GM23338 (cell line): ENCODE measurements at regions not wholly inside any gene's neighbourhood (a gene's known extent, or its start where the extent isn't known, plus 50 kb on each side); places are given as distances from the start of the nearest gene placed in this dataset.

Experiments used
- ATAC-seq: fragments of 200-7000 bp; cut with Tn5 transposase; 3 replicates; pipeline ENCODE4 v1.9.1; 2020
- DNase-seq: peaks from one replicate; pipeline ENCODE4 v3.0.0-alpha.2; 2015; ENCODE audit warnings: low spot score
- H2AFZ ChIP-seq: fragments of 200-600 bp; sonication (generic); 2 replicates; pipeline ENCODE4 v1.8.0; 2016; ENCODE audit warnings: antibody characterized with exemption, mild to moderate bottlenecking, moderate library complexity
- H3F3A ChIP-seq: fragments of 200-600 bp; sonication (generic); replicated peaks from 2 replicates; pipeline ENCODE4 v1.8.0; 2017; ENCODE audit warnings: antibody characterized with exemption, mixed run types, low read depth
- H3K27ac ChIP-seq: fragments of 200-600 bp; sonication (generic); 2 replicates; pipeline ENCODE4 v1.6.1; 2016; ENCODE audit warnings: low read depth
- H3K27me3 ChIP-seq: fragments of 200-600 bp; sonication (generic); 2 replicates; pipeline ENCODE4 v1.8.0; 2016; ENCODE audit warnings: mild to moderate bottlenecking, mixed run types, moderate library complexity; ENCODE audit not compliant: insufficient read depth
- H3K36me3 ChIP-seq: fragments of 200-600 bp; sonication (generic); 2 replicates; pipeline ENCODE4 v1.8.0; 2016; ENCODE audit warnings: mild to moderate bottlenecking; ENCODE audit not compliant: insufficient read depth
- H3K4me1 ChIP-seq: fragments of 200-600 bp; sonication (generic); 2 replicates; pipeline ENCODE4 v1.8.0; 2016; ENCODE audit warnings: mild to moderate bottlenecking, moderate library complexity; ENCODE audit not compliant: insufficient read depth
- H3K4me2 ChIP-seq: fragments of 200-600 bp; sonication (generic); 2 replicates; pipeline ENCODE4 v1.7.1; 2017; ENCODE audit warnings: mixed run types
- H3K4me3 ChIP-seq: fragments of 200-600 bp; sonication (generic); 2 replicates; pipeline ENCODE4 v1.6.1; 2016; ENCODE audit warnings: mixed run types
- H3K79me2 ChIP-seq: fragments of 200-600 bp; sonication (generic); replicated peaks from 2 replicates; pipeline ENCODE4 v1.8.0; 2017; ENCODE audit warnings: mild to moderate bottlenecking; ENCODE audit not compliant: insufficient read depth
- H3K9me2 ChIP-seq: fragments of 200-600 bp; sonication (generic); 2 replicates; pipeline ENCODE4 v1.8.0; 2017; ENCODE audit not compliant: insufficient read depth
- H4K20me1 ChIP-seq: fragments of 200-600 bp; sonication (generic); replicated peaks from 2 replicates; pipeline ENCODE4 v1.8.0; 2017; ENCODE audit warnings: mild to moderate bottlenecking; ENCODE audit not compliant: insufficient read depth
- H3K27ac Mint-ChIP-seq: 2 replicates; pipeline ENCODE4 v1.8.0; 2020; ENCODE audit warnings: inconsistent platforms, mild to moderate bottlenecking, moderate library complexity, mixed read lengths
- H3K27me3 Mint-ChIP-seq: 3 replicates; pipeline ENCODE4 v1.8.0; 2022; ENCODE audit warnings: low read depth, mild to moderate bottlenecking, moderate library complexity, mixed read lengths, inconsistent platforms; ENCODE audit not compliant: insufficient read depth, poor library complexity
- H3K36me3 Mint-ChIP-seq: 3 replicates; pipeline ENCODE4 v1.8.0; 2021; ENCODE audit warnings: low read depth, mild to moderate bottlenecking, inconsistent platforms, moderate library complexity, mixed read lengths
- H3K4me1 Mint-ChIP-seq: 3 replicates; pipeline ENCODE4 v1.8.0; 2020; ENCODE audit warnings: mild to moderate bottlenecking, inconsistent platforms, mixed read lengths
- H3K4me3 Mint-ChIP-seq: 3 replicates; pipeline ENCODE4 v1.8.0; 2021; ENCODE audit warnings: moderate library complexity, mild to moderate bottlenecking, inconsistent platforms, mixed read lengths
- H3K9me3 Mint-ChIP-seq: 3 replicates; pipeline ENCODE4 v1.8.0; 2020; ENCODE audit warnings: moderate library complexity, mild to moderate bottlenecking, inconsistent platforms, mixed read lengths
- CREB1 ChIP-seq: fragments of 250-450 bp; sonication (Bioruptor Pico); IDR thresholded peaks from 2 replicates; pipeline ENCODE4 v1.5.0; 2020; ENCODE audit warnings: low read depth, mild to moderate bottlenecking, moderate library complexity
- EZH2 ChIP-seq: fragments of 200-600 bp; sonication (generic); IDR thresholded peaks from one replicate; pipeline ENCODE4 v1.8.0; 2017; ENCODE audit warnings: antibody characterized with exemption, mild to moderate bottlenecking, low read depth; ENCODE audit not compliant: unreplicated experiment
- EZH2phosphoT487 ChIP-seq: fragments of 200-600 bp; sonication (generic); IDR thresholded peaks from one replicate; pipeline ENCODE4 v1.8.1; 2018; ENCODE audit warnings: antibody characterized with exemption; ENCODE audit not compliant: unreplicated experiment
- JUNB ChIP-seq: IDR thresholded peaks from one replicate; pipeline ENCODE4 v1.6.1; 2016; ENCODE audit warnings: antibody characterized with exemption; ENCODE audit not compliant: unreplicated experiment
- NANOG ChIP-seq: IDR thresholded peaks from 2 replicates; pipeline ENCODE4 v1.6.1; 2016; ENCODE audit warnings: antibody characterized with exemption, borderline replicate concordance
- POLR2AphosphoS5 ChIP-seq: IDR thresholded peaks from 2 replicates; pipeline ENCODE4 v1.6.1; 2016; ENCODE audit warnings: antibody characterized with exemption, low read depth
- STAT1 ChIP-seq: IDR thresholded peaks from one replicate; pipeline ENCODE4 v1.6.1; 2016; ENCODE audit warnings: antibody characterized with exemption; ENCODE audit not compliant: unreplicated experiment
- ZNF114 ChIP-seq: fragments of 250-450 bp; sonication (Bioruptor Pico); IDR thresholded peaks from 2 replicates; pipeline ENCODE4 v1.5.0; 2020; ENCODE audit warnings: mild to moderate bottlenecking, moderate library complexity
- ZNF331 ChIP-seq: fragments of 250-450 bp; sonication (Bioruptor Pico); IDR thresholded peaks from 2 replicates; pipeline ENCODE4 v1.5.0; 2020; ENCODE audit warnings: low read depth, mild to moderate bottlenecking, moderate library complexity
- TF ChIP-seq, protein P1 (sequence below): IDR thresholded peaks from 2 replicates; pipeline ENCODE4 v1.6.1; 2016; ENCODE audit warnings: antibody characterized with exemption
- TF ChIP-seq, protein P2 (sequence below): IDR thresholded peaks from one replicate; pipeline ENCODE4 v1.6.1; 2018; ENCODE audit warnings: antibody characterized with exemption; ENCODE audit not compliant: unreplicated experiment
- TF ChIP-seq, protein P3 (sequence below), 2 experiments: fragments of 200-600 bp in 1 of 2; sonication (generic) in 1 of 2; conservative IDR thresholded peaks; 2 replicates each; pipeline versions ENCODE4 v1.5.1 to v1.6.1; 2016 to 2017; ENCODE audit warnings: antibody characterized with exemption in 2 of 2, low read depth in 2 of 2, mild to moderate bottlenecking in 2 of 2, moderate library complexity in 1 of 2
- TF ChIP-seq, protein P4 (sequence below): fragments of 250-450 bp; sonication (Bioruptor Pico); IDR thresholded peaks from 2 replicates; pipeline ENCODE4 v1.5.0; 2020; ENCODE audit warnings: mild to moderate bottlenecking, moderate library complexity

DNA sequence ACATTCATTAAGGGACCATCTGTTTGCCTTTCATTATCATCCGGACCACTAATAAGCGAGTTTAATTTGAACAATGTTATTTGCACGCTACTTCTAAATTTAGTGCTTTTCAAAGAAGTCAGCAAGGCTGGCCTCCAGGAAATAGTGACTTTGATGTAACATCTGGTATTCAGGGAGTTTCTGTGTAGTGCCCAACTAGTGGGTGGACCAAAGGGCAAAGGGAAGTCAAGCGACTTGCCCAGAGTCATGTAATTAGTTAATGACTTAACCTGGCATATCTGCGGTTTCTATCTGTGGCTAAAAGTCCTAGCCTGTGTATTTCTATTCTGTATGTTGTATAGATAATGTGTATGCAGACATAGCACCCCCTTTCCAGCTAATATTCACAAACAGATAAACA, 56.3 kb upstream of the LCORL start:
- Histone ChIP-seq H3K36me3 (no peaks in the 10 kb centered on the region), H3K79me2 (no peaks in the 10 kb centered on the region), H3K27me3 (no peaks in the 10 kb centered on the region), H3K4me3 (no peak overlapping the region), H3K4me1 (no peaks in the 10 kb centered on the region), H3K27ac (no peak overlapping the region), H2AFZ (no peak overlapping the region), H3K9me2 (no peaks in the 10 kb centered on the region; the same call in 1 of the 2 replicates), H3K4me2 (no peak overlapping the region), H3F3A (no peaks in the 10 kb centered on the region), H4K20me1 (no peaks in the 10 kb centered on the region)
- TF ChIP-seq NANOG (no peak), ZNF331 (CRISPR knock-in tag) (no peak), CREB1 (CRISPR knock-in tag) (no peak), EZH2phosphoT487 (no peak), JUNB (no peak), POLR2AphosphoS5 (no peak), ZNF114 (no peak), EZH2 (no peak), STAT1 (no peak)
- TF ChIP-seq, protein P1, sequence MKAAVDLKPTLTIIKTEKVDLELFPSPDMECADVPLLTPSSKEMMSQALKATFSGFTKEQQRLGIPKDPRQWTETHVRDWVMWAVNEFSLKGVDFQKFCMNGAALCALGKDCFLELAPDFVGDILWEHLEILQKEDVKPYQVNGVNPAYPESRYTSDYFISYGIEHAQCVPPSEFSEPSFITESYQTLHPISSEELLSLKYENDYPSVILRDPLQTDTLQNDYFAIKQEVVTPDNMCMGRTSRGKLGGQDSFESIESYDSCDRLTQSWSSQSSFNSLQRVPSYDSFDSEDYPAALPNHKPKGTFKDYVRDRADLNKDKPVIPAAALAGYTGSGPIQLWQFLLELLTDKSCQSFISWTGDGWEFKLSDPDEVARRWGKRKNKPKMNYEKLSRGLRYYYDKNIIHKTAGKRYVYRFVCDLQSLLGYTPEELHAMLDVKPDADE, result no peak
- TF ChIP-seq, protein P2, sequence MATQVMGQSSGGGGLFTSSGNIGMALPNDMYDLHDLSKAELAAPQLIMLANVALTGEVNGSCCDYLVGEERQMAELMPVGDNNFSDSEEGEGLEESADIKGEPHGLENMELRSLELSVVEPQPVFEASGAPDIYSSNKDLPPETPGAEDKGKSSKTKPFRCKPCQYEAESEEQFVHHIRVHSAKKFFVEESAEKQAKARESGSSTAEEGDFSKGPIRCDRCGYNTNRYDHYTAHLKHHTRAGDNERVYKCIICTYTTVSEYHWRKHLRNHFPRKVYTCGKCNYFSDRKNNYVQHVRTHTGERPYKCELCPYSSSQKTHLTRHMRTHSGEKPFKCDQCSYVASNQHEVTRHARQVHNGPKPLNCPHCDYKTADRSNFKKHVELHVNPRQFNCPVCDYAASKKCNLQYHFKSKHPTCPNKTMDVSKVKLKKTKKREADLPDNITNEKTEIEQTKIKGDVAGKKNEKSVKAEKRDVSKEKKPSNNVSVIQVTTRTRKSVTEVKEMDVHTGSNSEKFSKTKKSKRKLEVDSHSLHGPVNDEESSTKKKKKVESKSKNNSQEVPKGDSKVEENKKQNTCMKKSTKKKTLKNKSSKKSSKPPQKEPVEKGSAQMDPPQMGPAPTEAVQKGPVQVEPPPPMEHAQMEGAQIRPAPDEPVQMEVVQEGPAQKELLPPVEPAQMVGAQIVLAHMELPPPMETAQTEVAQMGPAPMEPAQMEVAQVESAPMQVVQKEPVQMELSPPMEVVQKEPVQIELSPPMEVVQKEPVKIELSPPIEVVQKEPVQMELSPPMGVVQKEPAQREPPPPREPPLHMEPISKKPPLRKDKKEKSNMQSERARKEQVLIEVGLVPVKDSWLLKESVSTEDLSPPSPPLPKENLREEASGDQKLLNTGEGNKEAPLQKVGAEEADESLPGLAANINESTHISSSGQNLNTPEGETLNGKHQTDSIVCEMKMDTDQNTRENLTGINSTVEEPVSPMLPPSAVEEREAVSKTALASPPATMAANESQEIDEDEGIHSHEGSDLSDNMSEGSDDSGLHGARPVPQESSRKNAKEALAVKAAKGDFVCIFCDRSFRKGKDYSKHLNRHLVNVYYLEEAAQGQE, result no peak
- TF ChIP-seq, protein P3, sequence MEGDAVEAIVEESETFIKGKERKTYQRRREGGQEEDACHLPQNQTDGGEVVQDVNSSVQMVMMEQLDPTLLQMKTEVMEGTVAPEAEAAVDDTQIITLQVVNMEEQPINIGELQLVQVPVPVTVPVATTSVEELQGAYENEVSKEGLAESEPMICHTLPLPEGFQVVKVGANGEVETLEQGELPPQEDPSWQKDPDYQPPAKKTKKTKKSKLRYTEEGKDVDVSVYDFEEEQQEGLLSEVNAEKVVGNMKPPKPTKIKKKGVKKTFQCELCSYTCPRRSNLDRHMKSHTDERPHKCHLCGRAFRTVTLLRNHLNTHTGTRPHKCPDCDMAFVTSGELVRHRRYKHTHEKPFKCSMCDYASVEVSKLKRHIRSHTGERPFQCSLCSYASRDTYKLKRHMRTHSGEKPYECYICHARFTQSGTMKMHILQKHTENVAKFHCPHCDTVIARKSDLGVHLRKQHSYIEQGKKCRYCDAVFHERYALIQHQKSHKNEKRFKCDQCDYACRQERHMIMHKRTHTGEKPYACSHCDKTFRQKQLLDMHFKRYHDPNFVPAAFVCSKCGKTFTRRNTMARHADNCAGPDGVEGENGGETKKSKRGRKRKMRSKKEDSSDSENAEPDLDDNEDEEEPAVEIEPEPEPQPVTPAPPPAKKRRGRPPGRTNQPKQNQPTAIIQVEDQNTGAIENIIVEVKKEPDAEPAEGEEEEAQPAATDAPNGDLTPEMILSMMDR (conservative IDR thresholded peaks at IDR 0.05; ENCODE audit: low read depth in 2 of 2), result no peak
- TF ChIP-seq, protein P4, sequence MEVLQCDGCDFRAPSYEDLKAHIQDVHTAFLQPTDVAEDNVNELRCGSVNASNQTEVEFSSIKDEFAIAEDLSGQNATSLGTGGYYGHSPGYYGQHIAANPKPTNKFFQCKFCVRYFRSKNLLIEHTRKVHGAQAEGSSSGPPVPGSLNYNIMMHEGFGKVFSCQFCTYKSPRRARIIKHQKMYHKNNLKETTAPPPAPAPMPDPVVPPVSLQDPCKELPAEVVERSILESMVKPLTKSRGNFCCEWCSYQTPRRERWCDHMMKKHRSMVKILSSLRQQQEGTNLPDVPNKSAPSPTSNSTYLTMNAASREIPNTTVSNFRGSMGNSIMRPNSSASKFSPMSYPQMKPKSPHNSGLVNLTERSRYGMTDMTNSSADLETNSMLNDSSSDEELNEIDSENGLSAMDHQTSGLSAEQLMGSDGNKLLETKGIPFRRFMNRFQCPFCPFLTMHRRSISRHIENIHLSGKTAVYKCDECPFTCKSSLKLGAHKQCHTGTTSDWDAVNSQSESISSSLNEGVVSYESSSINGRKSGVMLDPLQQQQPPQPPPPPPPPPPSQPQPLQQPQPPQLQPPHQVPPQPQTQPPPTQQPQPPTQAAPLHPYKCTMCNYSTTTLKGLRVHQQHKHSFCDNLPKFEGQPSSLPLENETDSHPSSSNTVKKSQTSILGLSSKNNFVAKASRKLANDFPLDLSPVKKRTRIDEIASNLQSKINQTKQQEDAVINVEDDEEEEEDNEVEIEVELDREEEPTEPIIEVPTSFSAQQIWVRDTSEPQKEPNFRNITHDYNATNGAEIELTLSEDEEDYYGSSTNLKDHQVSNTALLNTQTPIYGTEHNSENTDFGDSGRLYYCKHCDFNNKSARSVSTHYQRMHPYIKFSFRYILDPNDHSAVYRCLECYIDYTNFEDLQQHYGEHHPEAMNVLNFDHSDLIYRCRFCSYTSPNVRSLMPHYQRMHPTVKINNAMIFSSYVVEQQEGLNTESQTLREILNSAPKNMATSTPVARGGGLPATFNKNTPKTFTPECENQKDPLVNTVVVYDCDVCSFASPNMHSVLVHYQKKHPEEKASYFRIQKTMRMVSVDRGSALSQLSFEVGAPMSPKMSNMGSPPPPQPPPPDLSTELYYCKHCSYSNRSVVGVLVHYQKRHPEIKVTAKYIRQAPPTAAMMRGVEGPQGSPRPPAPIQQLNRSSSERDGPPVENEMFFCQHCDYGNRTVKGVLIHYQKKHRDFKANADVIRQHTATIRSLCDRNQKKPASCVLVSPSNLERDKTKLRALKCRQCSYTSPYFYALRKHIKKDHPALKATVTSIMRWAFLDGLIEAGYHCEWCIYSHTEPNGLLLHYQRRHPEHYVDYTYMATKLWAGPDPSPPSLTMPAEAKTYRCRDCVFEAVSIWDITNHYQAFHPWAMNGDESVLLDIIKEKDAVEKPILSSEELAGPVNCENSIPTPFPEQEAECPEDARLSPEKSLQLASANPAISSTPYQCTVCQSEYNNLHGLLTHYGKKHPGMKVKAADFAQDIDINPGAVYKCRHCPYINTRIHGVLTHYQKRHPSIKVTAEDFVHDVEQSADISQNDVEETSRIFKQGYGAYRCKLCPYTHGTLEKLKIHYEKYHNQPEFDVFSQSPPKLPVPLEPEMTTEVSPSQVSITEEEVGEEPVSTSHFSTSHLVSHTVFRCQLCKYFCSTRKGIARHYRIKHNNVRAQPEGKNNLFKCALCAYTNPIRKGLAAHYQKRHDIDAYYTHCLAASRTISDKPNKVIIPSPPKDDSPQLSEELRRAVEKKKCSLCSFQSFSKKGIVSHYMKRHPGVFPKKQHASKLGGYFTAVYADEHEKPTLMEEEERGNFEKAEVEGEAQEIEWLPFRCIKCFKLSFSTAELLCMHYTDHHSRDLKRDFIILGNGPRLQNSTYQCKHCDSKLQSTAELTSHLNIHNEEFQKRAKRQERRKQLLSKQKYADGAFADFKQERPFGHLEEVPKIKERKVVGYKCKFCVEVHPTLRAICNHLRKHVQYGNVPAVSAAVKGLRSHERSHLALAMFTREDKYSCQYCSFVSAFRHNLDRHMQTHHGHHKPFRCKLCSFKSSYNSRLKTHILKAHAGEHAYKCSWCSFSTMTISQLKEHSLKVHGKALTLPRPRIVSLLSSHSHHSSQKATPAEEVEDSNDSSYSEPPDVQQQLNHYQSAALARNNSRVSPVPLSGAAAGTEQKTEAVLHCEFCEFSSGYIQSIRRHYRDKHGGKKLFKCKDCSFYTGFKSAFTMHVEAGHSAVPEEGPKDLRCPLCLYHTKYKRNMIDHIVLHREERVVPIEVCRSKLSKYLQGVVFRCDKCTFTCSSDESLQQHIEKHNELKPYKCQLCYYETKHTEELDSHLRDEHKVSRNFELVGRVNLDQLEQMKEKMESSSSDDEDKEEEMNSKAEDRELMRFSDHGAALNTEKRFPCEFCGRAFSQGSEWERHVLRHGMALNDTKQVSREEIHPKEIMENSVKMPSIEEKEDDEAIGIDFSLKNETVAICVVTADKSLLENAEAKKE, result no peak
- H3K4me1 Mint-ChIP-seq, result no peaks in the 10 kb centered on the region
- no peak overlapping the region for H3K27ac Mint-ChIP-seq
- H3K9me3 Mint-ChIP-seq, result peaks cover 10% of the 10 kb centered on the region
- H3K36me3 Mint-ChIP-seq, result 0 out of 3 replicates have a peak, but pooled peaks cover 3% of the 10 kb centered on the region
- H3K4me3 Mint-ChIP-seq, result no peak overlapping the region
- no peaks in the 10 kb centered on the region for H3K27me3 Mint-ChIP-seq
- ATAC-seq, result no peak
- no peak for DNase-seq
